Activated CD8-positive, alpha-beta T cell treated with anti-CD3 and anti-CD28 coated beads, Interleukin-2, amount 10 ng/mL, durations not matched to agents 7 days and 5 days (primary cell): ENCODE measurements at regions not wholly inside any gene's neighbourhood (a gene's known extent, or its start where the extent isn't known, plus 50 kb on each side); places are given as distances from the start of the nearest gene placed in this dataset.

ENCODE experiments used
- ATAC-seq: fragments of 150-1000 bp; cut with Tn5 transposase; one replicate; pipeline ENCODE4 v1.10.0; 2021; ENCODE audit warnings: moderate library complexity
- CTCF ChIA-PET: fragments of 350-600 bp; sonication (Branson Sonifier 250); formaldehyde crosslinking; loops from one replicate; lab custom pipeline; 2021; ENCODE audit warnings: antibody characterized with exemption; lab: Charles Lee
- POLR2A ChIA-PET: fragments of 350-600 bp; sonication (Branson Sonifier 250); formaldehyde crosslinking; loops from one replicate; lab custom pipeline; 2021; ENCODE audit warnings: antibody characterized with exemption; lab: Charles Lee
- DNase-seq: peaks from one replicate; pipeline ENCODE4 v3.0.0-alpha.2; 2020
- H3K27ac Mint-ChIP-seq: one replicate; pipeline ENCODE4 v1.8.0; 2021; ENCODE audit warnings: mild to moderate bottlenecking, mixed read lengths
- H3K27me3 Mint-ChIP-seq: one replicate; pipeline ENCODE4 v1.8.0; 2021; ENCODE audit warnings: low read depth, mixed read lengths
- H3K36me3 Mint-ChIP-seq: one replicate; pipeline ENCODE4 v1.8.0; 2021; ENCODE audit warnings: low read depth, mixed read lengths
- H3K4me1 Mint-ChIP-seq: one replicate; pipeline ENCODE4 v1.8.0; 2021; ENCODE audit warnings: low read depth, mixed read lengths
- H3K4me3 Mint-ChIP-seq: one replicate; pipeline ENCODE4 v1.8.0; 2021; ENCODE audit warnings: mild to moderate bottlenecking, mixed read lengths
- H3K9me3 Mint-ChIP-seq: one replicate; pipeline ENCODE4 v1.8.0; 2022; ENCODE audit warnings: mixed read lengths; ENCODE audit not compliant: insufficient read depth

GRCh38 chrX:98407584-98407983 is 1523.9 kb downstream of the RPA4 start:
- CTCF ChIA-PET = no interaction called here
- ATAC-seq = no peak
- H3K36me3 Mint-ChIP-seq = no peaks in the 10 kb centered on the region

DNA sequence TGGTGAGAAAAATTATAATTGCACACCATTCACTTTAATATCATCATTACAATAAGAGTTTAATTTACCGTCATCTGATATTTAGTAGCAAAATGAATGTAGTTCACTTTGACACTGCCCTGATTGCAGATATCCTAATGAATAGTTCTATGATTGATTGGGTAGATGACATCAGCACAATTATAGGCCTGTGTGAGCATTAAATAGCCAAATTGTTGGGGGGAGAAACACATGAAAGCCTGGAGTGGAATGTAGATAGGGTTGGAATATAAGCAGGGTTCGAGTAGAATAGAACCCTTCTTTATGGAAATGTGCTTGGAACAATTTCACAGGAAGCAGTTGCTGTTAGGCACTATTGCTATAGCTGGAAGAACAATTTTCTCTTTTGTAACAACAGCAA is 1526.2 kb downstream of the RPA4 start:
- Mint-ChIP-seq H3K36me3 (no peaks in the 10 kb centered on the region), H3K4me3 (no peak overlapping the region), H3K9me3 (no peaks in the 10 kb centered on the region), H3K4me1 (no peaks in the 10 kb centered on the region), H3K27me3 (no peaks in the 10 kb centered on the region), H3K27ac (no peak overlapping the region)
- POLR2A ChIA-PET = no interaction called here
- CTCF ChIA-PET = no interaction called here
- DNase-seq (no peak), ATAC-seq (no peak)

More at GRCh38 chrX:98407584-98407983, 1523.9 kb downstream of the RPA4 start:
- H3K9me3 Mint-ChIP-seq = no peaks in the 10 kb centered on the region
- no peak overlapping the region for H3K27ac Mint-ChIP-seq
- no peak overlapping the region for H3K4me3 Mint-ChIP-seq
- no peaks in the 10 kb centered on the region for H3K27me3 Mint-ChIP-seq
- no peak for DNase-seq
- H3K4me1 Mint-ChIP-seq = no peaks in the 10 kb centered on the region
- POLR2A ChIA-PET = no interaction called here

- no peaks in the 10 kb centered on the region for H3K27me3 Mint-ChIP-seq
- no peak overlapping the region for H3K27ac Mint-ChIP-seq
- no peaks in the 10 kb centered on the region for H3K4me1 Mint-ChIP-seq
- ATAC-seq = no peak
- no peaks in the 10 kb centered on the region for H3K36me3 Mint-ChIP-seq
- H3K4me3 Mint-ChIP-seq = no peak overlapping the region
- DNase-seq = no peak
- CTCF ChIA-PET = no interaction called here
- POLR2A ChIA-PET = no interaction called here
- no peaks in the 10 kb centered on the region for H3K9me3 Mint-ChIP-seq
Observed at GRCh38 chrX:98412058-98412457, 1528.3 kb downstream of the RPA4 start.

- Mint-ChIP-seq H3K4me3 (no peak overlapping the region), H3K36me3 (no peaks in the 10 kb centered on the region), H3K4me1 (no peaks in the 10 kb centered on the region), H3K9me3 (no peaks in the 10 kb centered on the region), H3K27me3 (no peaks in the 10 kb centered on the region), H3K27ac (no peak overlapping the region)
- POLR2A ChIA-PET = no interaction called here
- ATAC-seq (no peak), DNase-seq (no peak)
- CTCF ChIA-PET = no interaction called here
Observed at GRCh38 chrX:98422536-98422935, 1538.8 kb downstream of the RPA4 start.

GRCh38 chrX:98432413-98432812 is 1548.7 kb downstream of the RPA4 start:
- Mint-ChIP-seq H3K4me1 (no peaks in the 10 kb centered on the region), H3K4me3 (no peak overlapping the region), H3K27ac (no peak overlapping the region), H3K36me3 (no peaks in the 10 kb centered on the region), H3K9me3 (no peaks in the 10 kb centered on the region), H3K27me3 (no peaks in the 10 kb centered on the region)
- DNase-seq = no peak
- POLR2A ChIA-PET = no interaction called here
- CTCF ChIA-PET = no interaction called here
- ATAC-seq = no peak

- no peak overlapping the region for H3K27ac Mint-ChIP-seq
- H3K4me1 Mint-ChIP-seq = no peaks in the 10 kb centered on the region
- no peak for ATAC-seq
- ChIA-PET POLR2A (no interaction called here), CTCF (no interaction called here)
- no peak overlapping the region for H3K4me3 Mint-ChIP-seq
- no peaks in the 10 kb centered on the region for H3K27me3 Mint-ChIP-seq
- no peaks in the 10 kb centered on the region for H3K9me3 Mint-ChIP-seq
- H3K36me3 Mint-ChIP-seq = no peaks in the 10 kb centered on the region
- DNase-seq = no peak
Observed at GRCh38 chrX:98448524-98448923, 1564.8 kb downstream of the RPA4 start.

DNA sequence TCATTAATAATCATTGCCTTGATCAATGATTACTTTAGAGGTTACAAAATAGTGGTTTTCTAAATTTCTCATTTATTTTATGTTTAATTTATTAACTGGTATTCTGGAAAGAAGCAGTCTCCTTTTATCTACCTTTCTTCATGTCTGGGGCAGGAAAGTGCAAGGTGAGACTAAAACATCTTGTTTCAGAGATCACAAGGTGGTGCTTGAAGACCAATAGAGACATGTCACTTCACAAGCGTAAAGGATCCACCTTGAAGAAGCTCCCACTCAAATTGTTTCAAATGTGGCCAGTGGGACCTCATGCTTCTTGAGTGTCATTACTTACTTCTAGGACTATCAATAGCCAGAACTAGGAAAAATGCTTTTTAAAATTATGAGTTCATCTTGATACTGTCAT is 1568.7 kb downstream of the RPA4 start:
- ChIA-PET POLR2A (no interaction called here), CTCF (no interaction called here)
- no peaks in the 10 kb centered on the region for H3K36me3 Mint-ChIP-seq
- DNase-seq (no peak), ATAC-seq (no peak)
- no peaks in the 10 kb centered on the region for H3K27me3 Mint-ChIP-seq
- no peak overlapping the region for H3K4me3 Mint-ChIP-seq
- no peak overlapping the region for H3K27ac Mint-ChIP-seq
- H3K4me1 Mint-ChIP-seq = no peaks in the 10 kb centered on the region
- no peaks in the 10 kb centered on the region for H3K9me3 Mint-ChIP-seq

- Mint-ChIP-seq H3K4me3 (no peak overlapping the region), H3K4me1 (no peaks in the 10 kb centered on the region), H3K36me3 (no peaks in the 10 kb centered on the region), H3K27ac (no peak overlapping the region), H3K9me3 (no peaks in the 10 kb centered on the region), H3K27me3 (no peaks in the 10 kb centered on the region)
- POLR2A ChIA-PET = no interaction called here
- ATAC-seq (no peak), DNase-seq (no peak)
- CTCF ChIA-PET = no interaction called here
Observed at GRCh38 chrX:98459669-98460068, 1576.0 kb downstream of the RPA4 start.

DNA sequence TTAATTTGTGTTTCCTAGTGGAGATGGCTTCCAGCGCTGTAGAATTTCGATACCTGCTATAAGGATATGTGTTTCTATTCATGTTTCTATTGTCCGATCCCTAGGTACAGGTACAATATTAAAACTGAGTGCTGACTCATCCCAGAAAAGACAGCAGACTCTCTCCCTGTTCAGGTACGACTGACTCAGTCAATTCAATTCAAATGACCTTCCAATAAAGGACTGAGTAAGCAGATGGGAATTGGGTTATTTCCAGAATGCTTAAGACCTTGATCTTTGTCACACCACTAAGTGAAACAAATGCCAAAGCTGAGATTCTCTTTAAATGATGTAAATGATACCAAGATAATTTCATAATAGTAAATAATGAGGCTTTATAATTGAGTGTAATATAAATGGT is 1596.9 kb downstream of the RPA4 start:
- H3K9me3 Mint-ChIP-seq = no peaks in the 10 kb centered on the region
- no peaks in the 10 kb centered on the region for H3K36me3 Mint-ChIP-seq
- H3K27me3 Mint-ChIP-seq = no peaks in the 10 kb centered on the region
- DNase-seq (no peak), ATAC-seq (no peak)
- no peak overlapping the region for H3K4me3 Mint-ChIP-seq
- no peaks in the 10 kb centered on the region for H3K4me1 Mint-ChIP-seq
- ChIA-PET POLR2A (no interaction called here), CTCF (no interaction called here)
- no peak overlapping the region for H3K27ac Mint-ChIP-seq

DNA sequence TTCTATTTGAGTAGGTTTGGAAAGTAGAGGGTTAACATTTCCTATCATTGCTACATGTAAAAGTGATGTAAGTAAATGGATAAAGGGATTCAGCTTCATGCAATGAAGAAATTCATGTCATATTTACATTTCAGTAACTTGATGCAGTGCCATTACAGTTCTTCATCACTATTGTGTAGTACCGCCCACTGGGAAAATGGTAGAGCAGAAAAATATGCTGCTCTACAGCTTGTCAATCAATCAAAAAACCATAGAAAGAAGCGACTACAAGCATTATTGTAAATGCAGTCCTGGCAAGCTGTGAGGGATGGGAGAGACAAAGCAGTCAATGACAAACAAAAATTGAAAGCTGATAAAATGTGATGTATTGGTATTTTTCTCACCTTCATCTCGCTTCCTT is 1597.9 kb downstream of the RPA4 start:
- Mint-ChIP-seq H3K9me3 (no peaks in the 10 kb centered on the region), H3K27ac (no peak overlapping the region), H3K27me3 (no peaks in the 10 kb centered on the region), H3K4me3 (no peak overlapping the region), H3K4me1 (no peaks in the 10 kb centered on the region), H3K36me3 (no peaks in the 10 kb centered on the region)
- ChIA-PET POLR2A (no interaction called here), CTCF (no interaction called here)
- ATAC-seq = no peak
- no peak for DNase-seq

- no peaks in the 10 kb centered on the region for H3K4me1 Mint-ChIP-seq
- ChIA-PET CTCF (no interaction called here), POLR2A (no interaction called here)
- H3K27me3 Mint-ChIP-seq = no peaks in the 10 kb centered on the region
- H3K4me3 Mint-ChIP-seq = no peak overlapping the region
- no peak for ATAC-seq
- no peak for DNase-seq
- no peaks in the 10 kb centered on the region for H3K36me3 Mint-ChIP-seq
- H3K9me3 Mint-ChIP-seq = peaks cover 4% of the 10 kb centered on the region
- no peak overlapping the region for H3K27ac Mint-ChIP-seq
Observed at GRCh38 chrX:98490670-98491069, 1607.0 kb downstream of the RPA4 start.

DNA sequence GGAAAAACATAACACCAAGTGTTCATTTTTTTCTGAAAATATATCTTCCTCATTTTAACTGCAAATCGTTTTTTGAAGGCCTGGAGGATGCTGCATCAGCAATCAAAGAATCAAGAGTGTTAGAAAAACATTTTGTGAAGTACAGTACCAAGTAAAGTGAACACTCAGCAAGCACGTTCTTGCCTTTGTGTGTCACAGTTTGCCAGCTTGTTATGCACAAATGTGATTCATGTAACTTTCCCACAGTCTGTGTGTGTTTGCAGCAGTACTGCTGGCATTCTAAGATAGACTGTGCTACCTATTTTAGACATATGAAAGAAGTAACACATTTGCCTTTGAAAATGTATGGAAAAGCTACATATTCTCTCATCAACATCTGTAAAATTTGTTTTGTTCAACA is 1617.7 kb downstream of the RPA4 start:
- POLR2A ChIA-PET = no interaction called here
- Mint-ChIP-seq H3K4me1 (no peaks in the 10 kb centered on the region), H3K4me3 (no peak overlapping the region), H3K27ac (no peak overlapping the region), H3K36me3 (no peaks in the 10 kb centered on the region), H3K9me3 (no peaks in the 10 kb centered on the region), H3K27me3 (no peaks in the 10 kb centered on the region)
- CTCF ChIA-PET = no interaction called here
- DNase-seq (no peak), ATAC-seq (no peak)

DNA sequence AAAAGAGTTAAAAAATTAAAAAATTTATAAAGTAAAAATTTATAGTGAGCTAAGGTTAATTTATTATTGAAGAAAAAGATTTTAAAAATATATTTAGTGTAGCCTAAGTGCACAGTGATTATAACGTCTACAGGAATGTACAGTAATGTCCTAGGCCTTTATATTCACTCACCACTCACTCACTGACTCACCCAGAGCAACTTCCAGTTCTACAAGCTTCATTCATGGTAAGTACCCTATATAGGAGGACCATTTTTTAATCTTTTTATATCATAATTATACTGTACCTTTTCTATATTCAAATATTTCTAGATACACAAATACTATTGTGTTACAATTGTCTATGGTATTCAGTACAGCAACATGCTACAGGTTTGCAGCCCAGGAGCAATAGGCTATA is 1623.2 kb downstream of the RPA4 start:
- ChIA-PET POLR2A (no interaction called here), CTCF (no interaction called here)
- Mint-ChIP-seq H3K4me1 (no peaks in the 10 kb centered on the region), H3K36me3 (no peaks in the 10 kb centered on the region), H3K9me3 (no peaks in the 10 kb centered on the region), H3K27ac (no peak overlapping the region), H3K4me3 (no peak overlapping the region), H3K27me3 (no peaks in the 10 kb centered on the region)
- no peak for DNase-seq
- ATAC-seq = no peak
